Left renal pelvis (tissue), 4 donors: ENCODE measurements at regions not wholly inside any gene's neighbourhood (a gene's known extent, or its start where the extent isn't known, plus 50 kb on each side); places are given as distances from the start of the nearest gene placed in this dataset.
"Not testable (repeated sequence)": the region's sequence is repeated elsewhere in the genome, so short reads cannot be mapped to it uniquely, and the experiment has no call there.

ENCODE experiments used
- DNase-seq, 4 donors: peaks; one replicate each; pipeline ENCODE4 v3.0.0-alpha.2; 2013; ENCODE audit warnings: low read depth in 4 of 4, low spot score in 3 of 4

DNA sequence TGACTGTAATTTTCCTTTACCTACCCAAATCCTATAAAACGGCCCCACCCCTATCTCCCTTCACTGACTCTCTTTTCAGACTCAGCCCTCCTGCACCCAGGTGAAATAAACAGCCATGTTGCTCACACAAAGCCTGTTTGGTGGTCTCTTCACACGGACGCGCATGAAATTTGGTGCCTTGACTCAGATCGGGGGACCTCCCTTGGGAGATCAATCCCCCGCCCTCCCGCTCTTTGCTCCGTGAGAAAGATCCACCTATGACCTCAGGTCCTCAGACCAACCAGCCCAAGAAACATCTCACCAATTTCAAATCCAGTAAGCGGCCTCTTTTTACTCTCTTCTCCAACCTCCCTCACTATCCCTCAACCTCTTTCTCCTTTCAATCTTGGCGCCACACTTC lies 1344.7 kb upstream of the GOT2 start:
- not testable (repeated sequence) for DNase-seq

DNA sequence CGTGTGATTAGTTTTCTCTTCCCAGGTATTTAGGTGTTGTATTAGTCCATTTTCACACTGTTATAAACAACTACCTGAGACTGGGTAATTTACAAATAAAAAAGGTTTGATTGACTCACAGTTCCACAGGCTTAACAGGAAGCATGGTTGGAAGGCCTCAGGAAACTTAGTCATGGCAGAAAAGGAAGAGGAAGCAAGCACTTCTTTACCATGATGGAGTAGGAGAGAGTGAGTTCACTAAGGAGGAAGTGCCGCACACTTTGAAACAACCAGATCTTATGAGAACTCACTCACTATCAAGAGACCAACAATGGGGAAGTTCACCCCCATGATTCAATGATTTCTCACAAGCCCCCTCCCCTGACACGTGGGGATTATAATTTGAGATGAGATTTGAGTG lies 1343.7 kb upstream of the GOT2 start:
- no peak for DNase-seq

DNA sequence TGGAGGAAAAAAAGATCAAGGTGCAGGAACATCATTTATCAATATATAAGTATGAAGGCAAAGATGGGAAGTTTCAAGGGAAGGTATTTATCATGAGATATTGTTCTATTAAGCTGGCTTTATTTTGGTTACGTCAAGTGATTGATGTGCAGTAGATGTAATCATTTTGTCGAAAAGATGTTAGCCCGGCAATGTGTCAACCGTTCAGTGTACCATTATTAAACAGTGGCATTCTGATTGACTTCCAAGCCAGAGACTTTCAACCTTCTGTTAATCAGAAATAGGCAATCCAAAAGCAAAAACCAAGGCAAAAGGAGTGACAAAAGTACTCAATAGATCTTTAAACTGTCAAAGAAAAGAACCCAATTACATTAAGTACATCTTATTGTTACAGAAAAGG lies 1340.3 kb upstream of the GOT2 start:
- no peak for DNase-seq

DNA sequence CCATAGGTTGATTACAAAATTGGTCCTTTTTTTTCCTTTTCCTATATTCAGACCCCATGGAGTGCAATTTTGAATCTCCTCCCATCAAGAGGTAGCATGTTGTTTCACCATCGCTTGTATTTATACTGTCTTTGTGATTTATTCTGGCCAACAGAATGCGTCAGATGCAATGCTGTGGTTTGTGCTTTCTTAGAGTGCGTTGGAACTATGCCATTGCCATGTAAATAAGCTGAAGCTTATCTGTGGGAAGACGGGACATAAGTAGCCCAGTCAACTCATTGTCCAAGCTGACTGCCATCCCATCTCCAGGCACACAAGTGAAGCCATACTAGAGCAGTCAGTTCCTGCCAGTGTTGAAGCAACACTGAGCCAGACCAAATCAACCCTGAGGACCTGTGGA lies 1339.3 kb upstream of the GOT2 start:
- DNase-seq: no peak

DNA sequence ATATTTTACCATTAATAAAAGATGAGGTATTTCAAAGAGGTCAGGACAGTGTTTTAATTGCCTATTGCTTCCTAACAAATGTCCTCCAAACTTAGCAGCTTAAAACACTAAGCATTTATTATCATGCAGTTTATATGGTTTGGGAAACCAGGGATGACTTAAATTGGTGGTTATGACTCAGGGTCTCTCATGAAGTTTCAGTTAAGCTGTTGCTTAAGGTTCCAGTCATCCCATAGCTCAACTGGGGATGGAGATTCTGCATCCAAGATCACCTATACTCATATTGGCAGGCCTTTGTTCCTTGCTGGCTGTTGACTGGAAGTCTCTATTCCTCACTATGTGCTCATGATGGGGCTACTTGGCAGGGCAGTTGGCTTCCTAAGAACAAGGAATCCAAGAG lies 1329.9 kb upstream of the GOT2 start:
- DNase-seq: no peak

DNA sequence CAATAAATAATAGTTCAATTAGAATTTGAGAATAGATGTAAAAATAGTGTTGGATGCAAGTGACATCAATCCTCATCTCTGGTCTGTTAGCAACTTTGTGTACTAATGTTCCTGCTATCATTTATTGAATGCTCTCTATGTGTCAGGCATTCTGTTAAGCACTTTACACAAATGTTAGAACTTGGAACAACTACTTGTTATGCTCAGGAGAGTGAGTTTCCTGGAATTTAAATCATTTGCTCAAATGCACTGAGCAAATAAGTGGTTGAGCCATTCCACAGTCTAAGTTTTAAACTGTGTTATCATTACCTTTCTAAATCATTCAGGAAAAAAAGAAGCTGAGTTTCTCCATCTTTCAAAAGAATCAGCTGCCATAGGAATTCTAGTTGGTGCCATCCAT lies 1327.3 kb upstream of the GOT2 start:
- no peak for DNase-seq

DNA sequence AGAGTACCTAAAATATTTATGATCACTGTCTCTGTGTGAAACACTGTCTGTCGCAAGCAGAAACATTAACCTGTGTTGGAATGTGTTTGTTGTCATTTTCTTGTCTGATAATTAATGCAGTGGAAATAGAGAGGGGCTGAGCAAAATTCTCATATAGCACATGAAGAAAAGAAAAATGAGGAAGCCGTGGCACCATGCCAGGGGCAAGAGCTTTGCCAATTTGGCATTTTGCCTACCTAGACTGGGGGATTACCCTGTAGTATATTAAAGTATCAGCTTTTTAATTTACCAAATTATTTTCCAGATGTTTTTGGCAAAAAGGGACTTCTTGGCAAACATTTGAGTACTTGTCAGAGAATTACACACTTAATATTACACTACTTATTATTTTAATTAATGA lies 1326.6 kb upstream of the GOT2 start:
- DNase-seq: no peak

DNA sequence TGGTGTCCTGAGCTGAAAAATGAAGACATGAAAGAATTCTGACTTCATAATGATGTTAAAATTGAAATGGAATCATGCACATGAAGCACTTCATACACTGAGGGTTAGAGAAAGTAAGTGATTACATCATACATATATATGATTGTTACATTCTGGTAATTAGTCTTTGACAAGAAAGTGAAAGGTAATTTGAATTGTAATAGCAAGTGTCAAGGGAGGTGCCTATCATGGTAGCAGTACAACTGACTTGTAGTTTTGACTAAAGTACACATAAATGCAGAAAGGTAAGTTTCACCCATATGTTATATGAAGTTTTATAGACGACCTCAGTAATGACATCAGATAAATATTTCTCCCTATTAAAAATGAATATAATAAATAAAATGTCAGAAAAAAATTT lies 1325.0 kb upstream of the GOT2 start:
- DNase-seq: no peak

DNA sequence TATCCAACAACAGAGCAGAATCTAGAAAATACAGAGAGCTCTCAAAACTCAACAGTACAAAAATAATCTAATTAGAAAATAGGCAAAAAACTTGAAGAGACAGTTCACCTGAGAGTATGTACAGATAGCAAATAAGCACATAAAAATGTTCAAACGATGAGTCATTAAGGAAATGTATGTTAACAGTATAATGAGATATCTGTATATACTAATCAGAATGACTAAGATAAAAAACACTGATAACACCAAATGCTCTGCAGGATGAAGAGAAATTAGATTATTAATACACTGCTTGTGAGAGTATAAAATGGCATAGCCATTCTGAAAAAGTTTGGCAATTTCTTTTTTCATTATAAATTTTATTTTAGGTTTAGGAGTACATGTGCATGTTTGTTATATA lies 1307.6 kb upstream of the GOT2 start:
- no peak for DNase-seq

DNA sequence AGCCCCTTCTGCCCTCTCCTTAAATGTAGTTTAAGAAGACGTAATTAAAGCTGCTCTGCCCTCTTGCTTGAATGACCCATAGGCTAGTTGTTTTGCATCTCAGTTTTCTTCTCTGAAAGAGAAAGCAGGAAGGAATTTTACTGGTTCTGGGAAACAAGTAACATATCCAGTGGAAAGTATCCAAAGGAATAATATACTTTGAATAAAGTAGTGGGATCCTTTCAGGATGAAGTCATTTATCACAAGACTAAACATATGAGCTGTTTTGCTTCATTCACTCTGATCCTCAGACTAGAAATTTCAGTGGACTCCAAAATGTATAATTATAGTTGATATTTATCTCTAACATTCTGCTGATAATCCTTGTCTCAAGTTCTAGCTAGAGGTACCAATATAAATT lies 1297.6 kb upstream of the GOT2 start:
- no peak for DNase-seq

DNA sequence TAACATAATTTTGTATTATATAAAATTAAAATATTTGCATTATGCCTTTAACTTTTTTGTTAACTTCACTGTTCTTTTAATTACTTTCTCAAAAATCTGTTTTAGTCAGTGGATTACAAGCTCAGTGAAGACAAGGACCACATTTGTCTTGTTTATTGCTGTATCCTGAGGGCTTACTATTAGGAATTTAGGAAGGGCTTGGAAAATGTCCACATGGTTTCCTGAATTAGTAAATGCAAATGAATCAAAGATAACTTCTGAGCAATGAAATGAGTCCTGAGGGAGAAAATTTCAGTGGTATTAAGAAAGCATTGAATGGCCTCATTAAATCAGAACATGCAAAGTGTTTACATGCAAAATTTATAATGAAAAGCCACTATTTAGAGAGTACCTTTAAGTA lies 1293.2 kb upstream of the GOT2 start:
- DNase-seq: no peak

DNA sequence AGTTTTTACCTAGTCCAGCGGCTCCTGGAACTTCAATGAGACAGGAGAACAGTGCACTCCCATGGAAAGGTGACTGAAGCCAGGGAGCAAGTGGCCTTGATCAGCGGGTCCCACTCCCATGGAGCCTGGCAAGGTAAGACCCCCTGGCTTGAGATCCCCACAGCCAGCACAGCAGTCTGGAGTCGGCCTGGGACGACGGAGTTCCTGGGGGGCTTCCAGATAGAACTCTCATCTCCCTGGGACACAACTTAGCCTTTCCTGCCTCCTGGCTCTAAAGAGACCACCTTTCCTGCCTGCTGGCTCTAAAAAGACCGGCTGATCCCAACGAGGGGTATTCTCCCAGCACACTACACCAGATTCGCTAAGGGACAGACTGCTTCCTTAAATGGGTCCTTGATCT lies 1279.0 kb upstream of the GOT2 start:
- no peak for DNase-seq

DNA sequence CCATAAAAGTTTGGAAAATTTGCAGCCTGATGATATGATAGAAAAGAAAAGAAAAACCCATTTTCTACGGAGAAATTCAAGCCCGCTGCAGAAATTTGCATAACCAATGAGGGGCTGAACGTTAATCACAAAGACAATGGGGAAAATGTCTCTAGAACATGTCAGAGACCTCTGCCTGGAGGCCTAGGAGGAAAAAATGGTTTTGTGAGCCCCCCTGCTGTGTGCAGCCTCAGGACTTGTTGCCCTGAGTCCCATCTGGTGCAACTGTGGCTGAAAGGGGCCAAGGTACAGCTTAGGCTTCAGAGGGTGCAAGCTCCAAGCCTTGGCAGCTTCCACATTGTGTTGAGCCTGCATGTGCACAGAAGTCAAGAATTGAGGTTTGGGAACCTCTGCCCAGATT lies 1267.4 kb upstream of the GOT2 start:
- DNase-seq: no peak

DNA sequence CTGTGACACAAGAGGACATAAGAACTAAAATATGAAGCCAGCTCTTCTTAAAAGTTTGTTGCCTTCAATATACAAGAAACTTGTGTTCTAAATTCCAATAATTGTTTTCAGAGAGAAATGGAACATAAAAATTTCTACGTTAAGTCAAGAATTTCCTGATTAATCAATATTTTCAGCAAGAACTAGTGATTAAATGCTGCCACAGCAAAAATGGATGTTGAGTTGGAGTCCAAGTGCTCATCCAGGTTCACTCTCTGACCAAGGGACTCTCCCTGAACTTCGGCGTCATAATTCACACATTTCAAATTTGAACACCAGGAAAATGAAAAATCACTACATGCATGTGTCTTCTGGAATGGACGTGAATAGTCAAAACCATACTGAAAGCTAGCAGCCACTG lies 1263.6 kb upstream of the GOT2 start:
- DNase-seq: no peak

DNA sequence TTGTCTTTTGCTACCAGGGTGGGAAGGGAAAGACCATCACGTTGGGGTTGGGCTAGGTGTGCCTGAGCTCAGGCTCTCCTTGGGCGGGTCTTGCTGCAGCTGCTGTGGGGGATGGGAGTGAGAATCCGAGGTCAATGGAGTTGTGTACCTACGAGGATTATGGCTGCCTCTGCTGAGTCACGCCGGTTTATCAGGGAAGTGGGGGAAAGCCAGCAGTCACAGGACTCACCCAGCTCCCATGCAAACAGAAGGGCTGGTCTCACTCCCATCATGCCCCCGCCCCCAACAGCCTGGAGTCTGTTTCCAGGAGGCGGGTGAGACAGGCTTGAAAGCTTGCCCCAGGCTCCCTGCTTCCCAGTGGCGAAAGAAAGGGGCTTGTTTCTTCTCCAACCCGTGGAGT lies 1259.0 kb upstream of the GOT2 start:
- DNase-seq: no peak

DNA sequence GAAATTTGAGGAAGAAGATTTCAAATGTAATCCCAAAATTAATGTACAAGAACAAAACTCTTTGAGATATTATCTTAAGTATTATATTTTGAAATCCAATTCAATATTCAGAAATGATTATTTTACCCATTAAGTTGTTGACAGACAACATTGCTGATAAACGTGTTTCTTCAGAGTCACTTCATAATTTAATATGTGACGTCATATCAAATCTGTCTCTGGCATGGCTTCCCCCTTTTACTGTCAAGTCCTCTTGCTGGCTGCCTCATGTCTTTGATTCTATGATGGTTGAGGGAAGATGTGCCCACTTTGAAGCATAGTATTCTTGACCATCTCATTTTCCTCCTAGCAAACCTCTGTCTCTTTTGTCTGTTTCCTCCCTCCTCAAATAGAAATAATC lies 1257.1 kb upstream of the GOT2 start:
- no peak for DNase-seq

DNA sequence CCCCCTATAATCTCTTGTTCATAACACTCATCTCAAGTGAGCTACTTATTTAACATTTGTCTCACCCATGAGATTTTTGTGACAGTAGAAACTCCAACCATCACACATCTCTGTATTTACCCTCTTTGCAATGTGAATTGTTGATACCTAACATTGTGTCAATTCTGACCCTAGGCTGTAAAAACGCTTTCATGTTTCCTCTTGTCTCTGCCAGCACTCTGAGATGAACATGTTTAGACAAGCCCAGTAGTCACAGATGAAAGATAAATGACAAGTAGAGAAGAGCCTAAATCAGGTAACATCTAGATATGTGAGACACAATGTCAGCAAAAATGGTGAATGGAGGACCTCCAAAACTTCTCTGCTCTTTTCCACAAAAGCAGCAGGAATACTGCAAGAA lies 1254.5 kb upstream of the GOT2 start:
- no peak for DNase-seq

DNA sequence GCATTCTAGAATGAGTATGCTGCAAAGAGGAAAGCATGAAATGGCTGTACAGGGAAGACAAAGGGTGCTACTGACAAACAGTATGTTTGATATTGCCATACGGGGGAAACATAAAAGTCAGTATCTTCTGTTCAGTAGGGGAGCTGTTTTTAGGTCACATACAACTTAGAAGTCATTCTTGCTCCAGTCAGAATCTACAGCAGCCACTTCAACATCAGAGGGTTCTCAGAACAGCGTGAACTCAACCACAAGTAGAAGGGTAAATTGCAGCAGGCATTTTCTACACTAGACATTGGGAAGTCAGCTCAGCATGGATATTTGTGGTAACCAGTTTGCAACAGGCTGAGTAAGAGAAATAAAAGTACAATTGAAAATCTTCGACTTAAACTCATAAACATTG lies 1241.8 kb upstream of the GOT2 start:
- no peak for DNase-seq

DNA sequence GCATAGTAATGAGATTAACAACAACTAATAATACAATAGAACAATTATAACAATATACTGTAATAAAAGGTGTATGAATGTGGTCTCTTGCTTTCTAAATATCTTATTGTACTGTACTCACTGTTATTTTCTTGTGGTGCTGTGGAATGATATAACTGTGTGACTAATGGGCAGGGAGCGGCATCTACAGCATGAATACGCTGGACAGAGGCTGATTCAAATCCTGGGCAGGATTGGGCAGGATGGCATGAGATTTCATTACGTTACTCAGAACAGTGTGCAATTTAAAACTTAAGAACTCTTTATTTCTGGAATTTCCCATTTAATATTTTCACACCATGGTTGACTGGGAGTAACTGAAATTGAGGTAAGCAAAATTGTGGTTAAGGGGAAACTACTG lies 1239.8 kb upstream of the GOT2 start:
- DNase-seq: no peak

DNA sequence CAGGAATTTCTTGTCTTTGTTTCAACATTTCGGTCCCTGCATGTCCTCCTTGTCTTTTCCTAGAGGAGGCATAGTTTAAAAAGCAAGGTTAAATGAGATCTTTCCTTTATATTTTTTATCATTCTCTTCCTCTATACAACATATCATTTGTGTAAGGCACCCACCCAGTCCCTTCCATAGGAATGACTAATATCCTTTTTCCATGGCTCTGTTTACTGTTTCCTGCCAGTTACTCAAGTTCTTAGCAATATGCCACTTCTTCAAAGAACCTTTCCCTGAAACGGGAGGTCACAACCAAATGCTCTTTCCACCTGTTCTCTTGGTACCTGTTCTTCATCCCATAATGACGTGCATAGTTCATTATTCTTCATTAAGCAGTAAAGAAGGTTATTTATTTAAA lies 1237.1 kb upstream of the GOT2 start:
- no peak for DNase-seq

DNA sequence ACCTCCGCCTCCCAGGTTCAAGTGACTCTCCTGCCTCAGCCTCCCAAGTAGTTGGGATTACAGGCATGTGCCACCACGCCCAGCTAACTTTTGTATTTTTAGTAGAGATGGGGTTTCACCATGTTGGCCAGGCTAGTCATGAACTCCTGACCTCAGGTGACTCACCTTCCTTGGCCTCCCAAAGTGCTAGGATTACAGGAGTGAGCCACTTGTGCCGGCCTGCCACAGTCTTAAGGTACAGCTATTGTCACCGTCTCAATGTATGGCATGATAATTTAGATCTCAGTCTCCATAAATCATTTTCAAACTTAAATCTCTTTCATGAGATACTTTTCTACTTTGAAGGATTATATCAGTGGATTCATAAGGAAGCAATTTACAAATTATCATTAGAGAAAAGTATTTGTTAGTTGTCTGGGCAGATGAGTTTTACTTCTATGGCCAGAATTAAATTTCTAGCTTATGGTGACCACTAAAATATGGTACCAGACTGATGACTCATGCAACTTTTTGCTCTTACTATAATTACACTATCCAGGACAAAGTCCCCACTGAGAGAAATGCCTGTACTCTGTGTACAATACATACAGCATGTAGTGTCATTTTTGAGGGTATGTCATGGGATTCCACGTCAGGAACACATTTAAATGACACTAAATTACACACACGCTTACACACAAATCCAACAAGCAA lies 1230.3 kb upstream of the GOT2 start:
- no peak for DNase-seq

DNA sequence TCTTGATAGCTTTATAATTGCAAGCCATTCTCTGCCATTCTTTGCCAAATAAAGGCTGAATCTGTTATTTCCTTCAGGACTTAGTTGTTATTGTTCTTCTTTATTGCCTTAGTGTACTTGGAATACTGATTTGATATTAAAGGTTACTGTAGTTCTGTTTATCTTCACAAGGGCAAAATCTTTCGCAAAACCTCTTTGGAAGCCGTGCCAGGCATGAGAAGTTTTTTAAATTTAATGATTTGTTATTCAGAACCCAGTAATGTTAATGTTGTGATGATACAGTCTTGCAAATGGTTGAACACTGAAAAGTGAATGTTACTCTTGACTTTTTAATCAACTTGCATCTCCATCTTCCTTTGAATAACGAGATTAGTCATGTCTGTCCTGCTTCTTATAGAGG lies 1225.2 kb upstream of the GOT2 start:
- no peak for DNase-seq

DNA sequence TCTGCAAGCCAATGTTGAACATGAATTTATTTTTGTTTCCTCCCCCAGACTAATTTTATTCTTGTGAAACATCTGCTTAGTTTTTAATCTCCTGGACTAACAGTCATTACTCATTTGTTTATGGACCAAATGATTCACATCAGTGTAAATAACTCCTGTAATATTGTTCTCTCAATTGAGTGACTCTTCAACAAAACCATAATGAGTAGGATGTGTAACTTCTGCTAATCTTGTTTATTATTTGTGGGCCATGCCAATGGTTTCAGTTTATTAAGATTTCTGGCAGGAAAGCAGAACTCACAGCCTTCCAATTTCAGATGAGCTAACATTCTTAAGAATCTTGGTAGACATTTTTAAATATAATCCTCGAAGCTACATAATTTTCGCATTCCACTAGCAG lies 1216.3 kb upstream of the GOT2 start:
- peak in 1 of 4 donors; percentile 10 for DNase-seq
